GM12878 (cell line): ENCODE measurements at regions not wholly inside any gene's neighbourhood (a gene's known extent, or its start where the extent isn't known, plus 50 kb on each side); places are given as distances from the start of the nearest gene placed in this dataset.
A peak's percentile ranks its signal among the peaks of the same experiment; 100 is the strongest.

Source experiments
- ATAC-seq: fragments of 200-7000 bp; cut with Tn5 transposase; 3 replicates; pipeline ENCODE4 v1.9.1; 2020; ENCODE audit warnings: mild to moderate bottlenecking, moderate library complexity
- BruUV-seq: library from RNA; stranded (reverse); fragments of 400-500 nt; replicated peaks from 2 replicates; lab custom pipeline; 2021; lab: Mats Ljungman, UMichigan
- CTCF ChIA-PET: fragments of 300-600 bp; sonication (Branson Sonifier 250); formaldehyde crosslinking; extraction: SDS; loops from one replicate; lab custom pipeline; 2021; ENCODE audit warnings: inconsistent platforms; lab: Yijun Ruan, JAX
- POLR2A ChIA-PET: fragments of 350-600 bp; formaldehyde crosslinking; extraction: SDS; loops from one replicate; lab custom pipeline; 2021; ENCODE audit warnings: inconsistent platforms; lab: Charles Lee
- RAD21 ChIA-PET: fragments of 300-600 bp; sonication (Branson Sonifier 250); formaldehyde crosslinking; loops from one replicate; lab custom pipeline; 2023; ENCODE audit warnings: antibody characterized with exemption; ENCODE audit not compliant: unreplicated experiment; lab: Charles Lee
- SMC1A ChIA-PET: fragments of 300-600 bp; sonication (Branson Sonifier 250); formaldehyde crosslinking; loops from one replicate; lab custom pipeline; 2023; ENCODE audit not compliant: unreplicated experiment, uncharacterized antibody; lab: Charles Lee
- DNase-seq: peaks from one replicate; pipeline ENCODE4 v3.0.0-alpha.2; 2011; ENCODE audit warnings: low read depth, low spot score
- FAIRE-seq: peaks from 3 replicates; lab custom pipeline; 2011; peaks lifted over from hg19 to GRCh38; lab: Jason Lieb, UNC
- H2AFZ ChIP-seq: 2 replicates; pipeline ENCODE4 v1.6.0; 2011; ENCODE audit warnings: low read depth, low read length, control low read depth; ENCODE audit not compliant: control insufficient read depth
- H3K27ac ChIP-seq: 2 replicates; pipeline ENCODE4 v1.5.1; 2011; ENCODE audit warnings: control low read depth; ENCODE audit not compliant: control insufficient read depth, insufficient read depth
- H3K27me3 ChIP-seq, 2 experiments: replicated peaks in 1 of 2; 2 replicates each; pipeline versions ENCODE4 v1.6.0 to v1.6.1; 2011; ENCODE audit warnings: low read length in 1 of 2; ENCODE audit not compliant: control insufficient read depth in 2 of 2, insufficient read depth in 2 of 2
- H3K36me3 ChIP-seq, 2 experiments: 2 replicates each; pipeline ENCODE4 v1.5.1; 2011; ENCODE audit warnings: low read length in 1 of 2; ENCODE audit not compliant: control insufficient read depth in 2 of 2, insufficient read depth in 2 of 2
- H3K4me1 ChIP-seq: 2 replicates; pipeline ENCODE4 v1.6.1; 2011; ENCODE audit warnings: mild to moderate bottlenecking, low read length, moderate library complexity, mixed read lengths; ENCODE audit not compliant: control insufficient read depth, insufficient read depth
- H3K4me2 ChIP-seq: 2 replicates; pipeline ENCODE4 v1.6.0; 2011; ENCODE audit warnings: control low read depth; ENCODE audit not compliant: control insufficient read depth, insufficient read depth
- H3K4me3 ChIP-seq: fragments of 200-600 bp; sonication (generic); 2 replicates; pipeline ENCODE4 v1.5.1; 2016
- H3K79me2 ChIP-seq: 2 replicates; pipeline ENCODE4 v1.6.0; 2011; ENCODE audit warnings: low read length; ENCODE audit not compliant: control insufficient read depth, insufficient read depth
- H3K9ac ChIP-seq: 2 replicates; pipeline ENCODE4 v1.8.0; 2011; ENCODE audit warnings: low read length, control low read depth, mixed read lengths; ENCODE audit not compliant: control insufficient read depth, insufficient read depth
- H3K9me3 ChIP-seq: replicated peaks from 3 replicates; pipeline ENCODE4 v1.5.1; 2011; ENCODE audit warnings: mild to moderate bottlenecking, low read length; ENCODE audit not compliant: control insufficient read depth, insufficient read depth
- H4K20me1 ChIP-seq: 2 replicates; pipeline ENCODE4 v1.6.0; 2011; ENCODE audit not compliant: control insufficient read depth, insufficient read depth
- NFYB ChIP-seq: IDR thresholded peaks from 2 replicates; pipeline ENCODE4 v1.6.1; 2011; ENCODE audit warnings: low read depth, mild to moderate bottlenecking, low read length, improper control_type of control experiment, moderate library complexity; ENCODE audit not compliant: insufficient read depth
- NR2C1 ChIP-seq: fragments of 450-650 bp; IDR thresholded peaks from 2 replicates; pipeline ENCODE4 v1.6.1; 2017; ENCODE audit warnings: antibody characterized with exemption, mild to moderate bottlenecking, moderate library complexity
- RUNX3 ChIP-seq: IDR thresholded peaks from 2 replicates; pipeline ENCODE4 v1.6.1; 2012; ENCODE audit warnings: low read length, inconsistent platforms
- SRF ChIP-seq, 2 experiments: IDR thresholded peaks; 2 replicates each; pipeline ENCODE4 v1.6.1; 2011; ENCODE audit warnings: low read depth in 2 of 2, low read length in 2 of 2, mild to moderate bottlenecking in 1 of 2, moderate library complexity in 1 of 2
- ZBED1 ChIP-seq: IDR thresholded peaks from 2 replicates; pipeline ENCODE4 v1.6.1; 2016; ENCODE audit warnings: borderline replicate concordance
- ZBTB40 ChIP-seq: fragments of 450-650 bp; IDR thresholded peaks from 2 replicates; pipeline ENCODE4 v1.6.1; 2016; ENCODE audit warnings: mild to moderate bottlenecking, moderate library complexity, borderline replicate concordance
- WGBS: methylation state at CpG from one replicate; pipeline ENCODE4 v1.1.6; 2016; ENCODE audit warnings: low lambda C conversion rate; ENCODE audit not compliant: insufficient replicate concordance, insufficient coverage; ENCODE audit errors: missing lambda C conversion rate; 5-methylcytosine and 5-hydroxymethylcytosine counted together
- in situ Hi-C: fragments of 300-500 bp; cut with MboI; formaldehyde crosslinking; loops from 9 replicates; pipeline ENCODE4 v1.14.3; 2018; ENCODE audit warnings: mixed read lengths
- intact Hi-C: fragments of 100-400 bp; cut with micrococcal nuclease; formaldehyde crosslinking; loops from one replicate; pipeline ENCODE4 v1.14.2; 2022; ENCODE audit not compliant: unreplicated experiment

DNA sequence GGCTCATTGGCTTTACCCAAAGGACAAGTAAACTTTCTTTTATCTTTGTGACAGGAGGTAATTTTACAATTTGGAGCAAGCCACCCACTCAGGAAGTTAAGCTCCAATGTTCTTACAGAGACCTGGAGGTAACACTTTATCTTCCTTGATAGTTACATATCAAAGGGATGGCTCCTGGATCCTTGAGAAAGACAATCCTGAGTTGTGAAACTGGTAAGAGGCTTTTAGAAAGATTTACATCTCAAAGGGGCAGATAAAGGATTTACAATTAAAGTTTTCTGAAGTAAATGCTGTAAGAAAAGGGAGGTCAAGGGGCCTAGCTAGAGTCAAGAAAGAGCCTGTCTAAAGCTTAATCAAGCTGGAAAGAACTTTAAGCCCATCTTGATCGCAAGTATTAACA lies 124.4 kb upstream of the ZNF804B start (continued):
- TF ChIP-seq SRF (IDR thresholded peaks at IDR 0.05; ENCODE audit: low read depth in 2 of 2, low read length in 2 of 2): no peak
- TF ChIP-seq, all 136 proteins: peak for 0

DNA sequence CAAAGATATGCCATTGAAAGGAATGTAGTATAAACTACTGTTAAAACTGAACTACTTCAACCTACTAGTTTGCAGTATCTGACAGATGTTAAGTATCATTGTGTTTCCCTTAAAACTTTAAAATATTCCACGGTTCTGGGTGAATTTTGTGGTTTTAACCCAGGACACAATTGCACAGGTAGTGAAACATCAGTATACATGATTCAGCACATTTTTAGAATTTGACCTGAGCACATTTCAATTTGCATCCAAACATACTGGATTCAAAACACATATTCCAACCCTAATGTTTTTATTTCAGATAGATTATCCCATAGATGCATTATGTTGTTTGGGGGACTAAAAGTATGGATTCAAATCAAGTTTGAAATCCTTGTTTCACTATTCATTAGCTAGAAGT lies 129.9 kb upstream of the ZNF804B start:
- H3K4me1 ChIP-seq: no peaks in the 10 kb centered on the region
- no TSS peak for BruUV-seq
- TF ChIP-seq ZBTB40 (no peak), NR2C1 (no peak), NFYB (no peak), ZBED1 (no peak), RUNX3 (peak; percentile 21; the same call in 1 of the 2 replicates)
- TF ChIP-seq, all 136 proteins: peak for 1
- CTCF ChIA-PET: interaction anchor here (1.2 kb wide), 1 partner anchor 41 kb away, joined by 4 read pairs; no protein-coding TSS in a partner anchor
- 0% methylated on average over 1 of the region's 1 CpG for WGBS
- POLR2A ChIA-PET: no interaction called here
- DNase-seq: no peak
- ATAC-seq: no peak
- in situ Hi-C loops: no loop called here
- H3K9ac ChIP-seq: no peak overlapping the region
- FAIRE-seq: no peak
- H3K27me3 ChIP-seq: no peaks in the 10 kb centered on the region
- H3K27ac ChIP-seq: no peak overlapping the region
- H3K36me3 ChIP-seq: no peaks in the 10 kb centered on the region
- no peaks in the 10 kb centered on the region for H3K9me3 ChIP-seq
- no peak overlapping the region for H3K4me3 ChIP-seq
- no peaks in the 10 kb centered on the region for H3K79me2 ChIP-seq
- no peak overlapping the region for H3K4me2 ChIP-seq
- RAD21 ChIA-PET: interaction anchor here (0.6 to 1.6 kb wide), 3 partner anchors 41 to 375 kb away, joined by 3 to 4 read pairs (median 3); no protein-coding TSS in a partner anchor
- H4K20me1 ChIP-seq: no peaks in the 10 kb centered on the region
- H2AFZ ChIP-seq: no peak overlapping the region
- SMC1A ChIA-PET: interaction anchor here (0.9 to 1.2 kb wide), 2 partner anchors 41 to 76 kb away, joined by 3 to 5 read pairs; no protein-coding TSS in a partner anchor
- intact Hi-C loops: loop anchor here (2.0 to 5.0 kb wide), 2 partner anchors 38 to 233 kb away; no protein-coding TSS in a partner anchor
